ENCODE measurements at regions not wholly inside any gene's neighbourhood (a gene's known extent, or its start where the extent isn't known, plus 50 kb on each side); places are given as distances from the start of the nearest gene placed in this dataset.

- H3K27ac ChIP-seq (ENCODE audit: low read depth, low read length): no peak overlapping the region
- H3K4me2 ChIP-seq (ENCODE audit: insufficient read depth in 1 of 2, low read depth in 2 of 2, low read length in 2 of 2): no peak overlapping the region
- H2BK5ac ChIP-seq (ENCODE audit: low read depth, low read length): no peak overlapping the region
- H3K18ac ChIP-seq (ENCODE audit: extremely low read depth, low read length): no peak overlapping the region
- no peak overlapping the region for H2AK5ac ChIP-seq (ENCODE audit: low read depth, low read length)
- H3K36me3 ChIP-seq (ENCODE audit: control insufficient read depth in 2 of 4, insufficient read depth in 4 of 4, low read length in 3 of 4): no peaks in the 10 kb centered on the region
- CTCF ChIA-PET (ENCODE audit: partially characterized antibody): no interaction called here
- H2BK120ac ChIP-seq (replicated peaks; ENCODE audit: low read depth, low read length): no peak overlapping the region
- no peak overlapping the region for H2BK20ac ChIP-seq (ENCODE audit: low read length)
- no peak for FAIRE-seq
- H3K4me3 ChIP-seq (ENCODE audit: extremely low read depth in 1 of 4, insufficient read depth in 2 of 4, low read depth in 3 of 4, low read length in 4 of 4): no peak overlapping the region
- no peaks in the 10 kb centered on the region for H4K20me1 ChIP-seq (replicated peaks in 1 of 2; ENCODE audit: control insufficient read depth in 1 of 2, insufficient read depth in 2 of 2, low read length in 2 of 2)
- POLR2A ChIA-PET (ENCODE audit: partially characterized antibody): no interaction called here
- no peak overlapping the region for H3K56ac ChIP-seq (replicated peaks; ENCODE audit: insufficient read length, low read depth, low read length)
- H2AFZ ChIP-seq (ENCODE audit: low read length): no peak overlapping the region
- no peak overlapping the region for H3K9ac ChIP-seq (replicated peaks in 1 of 4; ENCODE audit: extremely low read depth in 1 of 4, low read depth in 3 of 4, low read length in 3 of 4)
- no peak overlapping the region for H4K5ac ChIP-seq (ENCODE audit: insufficient read length, low read depth, low read length)
- H2BK12ac ChIP-seq (ENCODE audit: low read depth, low read length): no peak overlapping the region
- H2BK15ac ChIP-seq (ENCODE audit: low read length): no peak overlapping the region
- no peaks in the 10 kb centered on the region for H3K23me2 ChIP-seq (ENCODE audit: low read depth, low read length)
- no peaks in the 10 kb centered on the region for H3K79me2 ChIP-seq (ENCODE audit: control insufficient read depth in 1 of 2, insufficient read depth in 2 of 2, low read length in 2 of 2)
- H3K14ac ChIP-seq (ENCODE audit: insufficient read length): no peak overlapping the region
- no peak overlapping the region for H3K4ac ChIP-seq (replicated peaks; ENCODE audit: insufficient read length, low read depth, low read length)
- no peak overlapping the region for H4K8ac ChIP-seq (ENCODE audit: extremely low read depth, insufficient read depth, low read length)
- no peak overlapping the region for H3K23ac ChIP-seq (ENCODE audit: insufficient read length)
- H3K27me3 ChIP-seq (replicated peaks in 1 of 4; ENCODE audit: control insufficient read depth in 3 of 4, extremely low read depth in 1 of 4, insufficient read depth in 3 of 4, low read length in 3 of 4): no peaks in the 10 kb centered on the region
- no peaks in the 10 kb centered on the region for H3K9me3 ChIP-seq (ENCODE audit: insufficient read depth in 2 of 2, low read depth in 1 of 2, low read length in 1 of 2)
- H4K91ac ChIP-seq (replicated peaks; ENCODE audit: insufficient read length, low read length): no peak overlapping the region
- DNase-seq (ENCODE audit: low read depth in 1 of 2, low spot score in 2 of 2): no peak
- no peaks in the 10 kb centered on the region for H3K4me1 ChIP-seq (replicated peaks in 1 of 4; ENCODE audit: control insufficient read depth in 3 of 4, insufficient read depth in 4 of 4, low read length in 3 of 4)
- 94% methylated on average over 2 of the region's 2 CpGs; no CpG with 5 or more reads in 1 of the 2 experiments for WGBS, 2 experiments (ENCODE audit: extremely low coverage in 1 of 2, insufficient coverage in 1 of 2, insufficient read length in 1 of 2, insufficient replicate concordance in 2 of 2, low coverage in 1 of 2, low lambda C conversion rate in 2 of 2, missing lambda C conversion rate in 1 of 2)
- no peaks in the 10 kb centered on the region for H3K79me1 ChIP-seq (ENCODE audit: low read depth, low read length)
Measured at GRCh38 chr4:11566444-11567022, 137.8 kb upstream of the HS3ST1 start.
